ENCODE measurements at regions not wholly inside any gene's neighbourhood (a gene's known extent, or its start where the extent isn't known, plus 50 kb on each side); places are given as distances from the start of the nearest gene placed in this dataset.
A peak's percentile ranks its signal among the peaks of the same experiment; 100 is the strongest.

DNA sequence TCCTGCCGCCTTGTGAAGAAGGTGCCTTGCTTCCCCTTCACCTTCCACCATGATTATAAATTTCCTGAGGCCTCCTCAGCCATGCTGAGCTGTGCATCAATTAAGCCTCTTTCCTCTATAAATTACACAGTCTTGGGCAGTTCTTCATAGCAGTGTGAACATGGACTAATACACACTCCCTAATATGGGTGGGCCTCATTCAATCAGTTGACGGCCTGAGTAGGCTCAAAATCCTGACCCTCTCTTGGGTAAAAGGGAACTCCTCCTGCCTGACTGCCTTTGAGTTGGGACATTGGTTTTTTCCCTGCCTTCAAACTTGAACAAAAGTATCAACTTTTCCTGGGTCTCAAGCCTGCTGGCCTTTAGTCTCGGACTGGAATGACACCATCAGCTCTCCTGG lies 96.6 kb upstream of the PROKR2 start:
- peaks cover 2% of the 10 kb centered on the region for H3K27me3 Mint-ChIP-seq (ENCODE audit: insufficient read depth)
- no peak overlapping the region for H3K4me3 Mint-ChIP-seq
- TF ChIP-seq, protein P1, sequence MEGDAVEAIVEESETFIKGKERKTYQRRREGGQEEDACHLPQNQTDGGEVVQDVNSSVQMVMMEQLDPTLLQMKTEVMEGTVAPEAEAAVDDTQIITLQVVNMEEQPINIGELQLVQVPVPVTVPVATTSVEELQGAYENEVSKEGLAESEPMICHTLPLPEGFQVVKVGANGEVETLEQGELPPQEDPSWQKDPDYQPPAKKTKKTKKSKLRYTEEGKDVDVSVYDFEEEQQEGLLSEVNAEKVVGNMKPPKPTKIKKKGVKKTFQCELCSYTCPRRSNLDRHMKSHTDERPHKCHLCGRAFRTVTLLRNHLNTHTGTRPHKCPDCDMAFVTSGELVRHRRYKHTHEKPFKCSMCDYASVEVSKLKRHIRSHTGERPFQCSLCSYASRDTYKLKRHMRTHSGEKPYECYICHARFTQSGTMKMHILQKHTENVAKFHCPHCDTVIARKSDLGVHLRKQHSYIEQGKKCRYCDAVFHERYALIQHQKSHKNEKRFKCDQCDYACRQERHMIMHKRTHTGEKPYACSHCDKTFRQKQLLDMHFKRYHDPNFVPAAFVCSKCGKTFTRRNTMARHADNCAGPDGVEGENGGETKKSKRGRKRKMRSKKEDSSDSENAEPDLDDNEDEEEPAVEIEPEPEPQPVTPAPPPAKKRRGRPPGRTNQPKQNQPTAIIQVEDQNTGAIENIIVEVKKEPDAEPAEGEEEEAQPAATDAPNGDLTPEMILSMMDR (IDR thresholded peaks at IDR 0.05) = no peak
- no peak for DNase-seq
- no peaks in the 10 kb centered on the region for H3K4me1 Mint-ChIP-seq (ENCODE audit: low read depth)
- no peaks in the 10 kb centered on the region for H3K36me3 Mint-ChIP-seq (ENCODE audit: low read depth)
- H3K27ac Mint-ChIP-seq = no peak overlapping the region
- H3K9me3 Mint-ChIP-seq = no peaks in the 10 kb centered on the region

DNA sequence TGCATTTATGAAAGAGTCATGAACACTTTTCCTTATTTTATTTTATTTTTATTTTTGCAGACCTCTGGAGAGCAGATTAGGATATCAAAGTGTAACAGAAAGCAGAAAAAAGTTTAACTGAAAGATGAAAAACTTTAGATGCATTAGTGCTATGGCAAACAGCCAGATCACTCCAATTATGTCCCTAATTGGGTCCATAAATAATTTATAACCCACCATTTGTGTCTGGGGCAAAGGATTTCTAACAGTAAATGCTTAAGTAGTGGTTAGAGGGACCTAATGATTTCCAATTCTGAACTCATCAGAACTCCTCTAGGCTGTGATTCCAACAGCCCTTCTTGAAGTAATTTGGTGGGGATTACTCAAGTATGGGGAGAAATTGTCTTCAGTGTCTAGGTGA lies 93.7 kb upstream of the PROKR2 start:
- Mint-ChIP-seq H3K9me3 (no peaks in the 10 kb centered on the region), H3K36me3 (ENCODE audit: low read depth) (no peaks in the 10 kb centered on the region), H3K4me1 (ENCODE audit: low read depth) (no peaks in the 10 kb centered on the region), H3K4me3 (no peak overlapping the region), H3K27me3 (ENCODE audit: insufficient read depth) (peaks cover 3% of the 10 kb centered on the region), H3K27ac (no peak overlapping the region)
- TF ChIP-seq, protein P1 (IDR thresholded peaks at IDR 0.05) = no peak
- DNase-seq = no peak

GRCh38 chr20:5402903-5403531 lies 86.3 kb upstream of the PROKR2 start:
- no peaks in the 10 kb centered on the region for H3K4me1 Mint-ChIP-seq (ENCODE audit: low read depth)
- peak; percentile 9 for DNase-seq
- no peak overlapping the region for H3K27ac Mint-ChIP-seq
- H3K4me3 Mint-ChIP-seq = no peak overlapping the region
- H3K27me3 Mint-ChIP-seq (ENCODE audit: insufficient read depth) = peaks cover 4% of the 10 kb centered on the region
- TF ChIP-seq, protein P1 (IDR thresholded peaks at IDR 0.05) = peak; percentile 74
- no peaks in the 10 kb centered on the region for H3K36me3 Mint-ChIP-seq (ENCODE audit: low read depth)
- no peaks in the 10 kb centered on the region for H3K9me3 Mint-ChIP-seq

DNA sequence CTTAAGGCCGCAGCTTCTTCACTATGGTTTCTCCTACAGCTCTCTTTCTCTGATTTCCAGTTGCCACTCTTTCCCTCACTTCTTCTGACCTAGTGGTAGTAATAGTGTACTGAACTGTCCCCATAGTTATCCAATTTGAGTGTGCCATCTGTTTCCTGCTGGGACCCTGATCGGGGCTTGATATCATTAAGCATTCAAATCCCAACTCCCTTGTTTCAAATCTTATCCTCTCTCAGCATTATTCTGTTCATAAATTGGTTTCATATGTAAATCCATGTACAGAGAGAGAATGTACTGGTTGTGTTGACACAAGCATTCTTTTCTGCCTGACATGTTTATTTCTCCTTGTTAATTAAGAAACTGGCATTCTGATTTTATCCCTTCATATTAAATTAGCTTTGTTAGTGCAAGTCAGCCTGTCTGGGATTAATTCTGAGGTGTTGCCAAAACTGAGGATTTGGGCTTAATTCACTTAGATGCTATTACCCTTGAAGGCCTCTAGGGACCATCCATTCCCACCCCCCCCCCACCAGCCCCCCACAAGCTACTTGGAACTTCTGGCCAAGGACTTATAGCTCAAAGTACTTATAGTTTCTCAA lies 84.6 kb upstream of the PROKR2 start:
- TF ChIP-seq, protein P1 (IDR thresholded peaks at IDR 0.05) = no peak
- no peaks in the 10 kb centered on the region for H3K9me3 Mint-ChIP-seq
- peaks cover 4% of the 10 kb centered on the region for H3K27me3 Mint-ChIP-seq (ENCODE audit: insufficient read depth)

DNA sequence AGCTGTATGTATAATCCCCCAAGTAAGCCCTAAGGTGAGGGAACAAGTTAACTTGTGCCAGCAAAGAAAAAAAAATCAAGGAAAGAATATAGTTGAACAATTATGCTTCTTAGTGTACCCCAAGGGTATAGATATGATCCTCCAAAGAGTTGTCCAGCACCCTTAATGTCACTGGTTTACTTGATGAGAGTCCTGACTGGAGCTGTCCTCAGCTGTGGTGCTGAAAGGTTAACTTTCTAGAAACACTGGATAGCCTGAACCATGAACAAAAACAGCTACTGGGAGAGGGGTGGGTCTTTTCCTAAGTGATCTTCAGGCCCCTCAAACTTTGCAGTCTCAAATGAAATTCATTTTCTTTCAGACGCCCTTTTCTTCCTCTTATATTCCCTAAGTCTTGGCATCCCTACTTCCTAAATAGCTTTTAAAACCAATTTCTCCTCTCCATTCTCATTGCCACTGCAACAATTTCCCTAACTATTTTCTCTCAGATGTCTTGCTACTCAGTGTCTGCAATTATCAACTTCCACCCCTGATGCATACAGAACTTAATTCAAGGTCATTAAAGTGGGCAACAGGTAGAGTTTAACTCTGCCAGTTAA lies 83.5 kb upstream of the PROKR2 start:
- TF ChIP-seq, protein P1 (IDR thresholded peaks at IDR 0.05) = no peak
- peaks cover 3% of the 10 kb centered on the region for H3K27me3 Mint-ChIP-seq (ENCODE audit: insufficient read depth)
- no peak for DNase-seq

More for the DNA sequence above, 84.6 kb upstream of the PROKR2 start:
- Mint-ChIP-seq H3K36me3 (ENCODE audit: low read depth) (no peaks in the 10 kb centered on the region), H3K27ac (no peak overlapping the region), H3K4me3 (no peak overlapping the region), H3K4me1 (ENCODE audit: low read depth) (no peaks in the 10 kb centered on the region)
- no peak for DNase-seq

More for the DNA sequence above, 83.5 kb upstream of the PROKR2 start:
- no peaks in the 10 kb centered on the region for H3K36me3 Mint-ChIP-seq (ENCODE audit: low read depth)
- no peaks in the 10 kb centered on the region for H3K9me3 Mint-ChIP-seq
- H3K4me3 Mint-ChIP-seq = no peak overlapping the region
- H3K27ac Mint-ChIP-seq = no peak overlapping the region
- H3K4me1 Mint-ChIP-seq (ENCODE audit: low read depth) = no peaks in the 10 kb centered on the region

Data from HFFc6 (cell line).